B cell (primary cell): ENCODE measurements at regions not wholly inside any gene's neighbourhood (a gene's known extent, or its start where the extent isn't known, plus 50 kb on each side); places are given as distances from the start of the nearest gene placed in this dataset.

ENCODE experiments used
- ATAC-seq: fragments of 200-7000 bp; cut with Tn5 transposase; one replicate; pipeline ENCODE4 v1.10.0; 2021; ENCODE audit warnings: low read depth, mild to moderate bottlenecking, moderate number of reproducible peaks, moderate library complexity
- CTCF ChIA-PET: fragments of 350-600 bp; sonication (Branson Sonifier 250); formaldehyde crosslinking; loops from one replicate; lab custom pipeline; 2021; ENCODE audit warnings: antibody characterized with exemption, inconsistent platforms; lab: Charles Lee
- POLR2A ChIA-PET: fragments of 350-600 bp; sonication (Branson Sonifier 250); formaldehyde crosslinking; loops from one replicate; lab custom pipeline; 2021; ENCODE audit warnings: antibody characterized with exemption; lab: Charles Lee
- DNase-seq: peaks from one replicate; pipeline ENCODE4 v3.0.0; 2013
- H2AFZ ChIP-seq: 2 replicates; pipeline ENCODE4 v1.6.1; 2012; ENCODE audit warnings: mild to moderate bottlenecking, low read depth, low read length; ENCODE audit not compliant: insufficient read depth, poor library complexity, severe bottlenecking
- H3K27ac ChIP-seq, 2 donors: 1 replicate in 1 of 2; 2 replicates in 1 of 2; pipeline ENCODE4 v1.5.1; 2012 to 2013; ENCODE audit warnings: low read length in 2 of 2, mild to moderate bottlenecking in 2 of 2, moderate library complexity in 1 of 2
- H3K27me3 ChIP-seq, 4 experiments: fragments of 200-600 bp in 1 of 4; sonication (generic) in 1 of 4; replicated peaks in 1 of 4; 1 replicate in 2 of 4; 2 replicates in 2 of 4; pipeline versions ENCODE4 v1.6.1 to v1.7.0; 2013 to 2016; ENCODE audit warnings: low read length in 3 of 4, mild to moderate bottlenecking in 2 of 4, mixed read lengths in 1 of 4, moderate library complexity in 1 of 4; ENCODE audit not compliant: insufficient read depth in 4 of 4, control insufficient read depth in 3 of 4; ENCODE audit errors: control extremely low read depth in 1 of 4
- H3K36me3 ChIP-seq, 2 experiments: replicated peaks in 1 of 2; 1 replicate in 1 of 2; 2 replicates in 1 of 2; pipeline versions ENCODE4 v1.6.1 to v1.7.1; 2013; ENCODE audit warnings: low read length in 1 of 2; ENCODE audit not compliant: insufficient read depth in 2 of 2, control insufficient read depth in 1 of 2; ENCODE audit errors: control extremely low read depth in 1 of 2, extremely low read depth in 1 of 2
- H3K4me1 ChIP-seq, 2 donors: fragments of 200-600 bp in 1 of 2; sonication (generic) in 1 of 2; 1 replicate in 1 of 2; 2 replicates in 1 of 2; pipeline versions ENCODE4 v1.5.1 to v1.6.1; 2013 to 2017; ENCODE audit warnings: low read length in 2 of 2; ENCODE audit not compliant: control insufficient read depth in 2 of 2, insufficient read depth in 2 of 2
- H3K4me2 ChIP-seq: replicated peaks from 2 replicates; pipeline ENCODE3; 2012; ENCODE audit warnings: mild to moderate bottlenecking, low read depth, low read length; ENCODE audit not compliant: poor library complexity, severe bottlenecking
- H3K4me3 ChIP-seq, 5 experiments: fragments of 200-600 bp in 1 of 5; sonication (generic) in 1 of 5; 1 replicate in 3 of 5; 2 replicates in 2 of 5; pipeline versions ENCODE4 v1.5.1 to v1.7.0; 2011 to 2016; ENCODE audit warnings: low read length in 4 of 5, mild to moderate bottlenecking in 4 of 5, low read depth in 2 of 5, control low read depth in 1 of 5, moderate library complexity in 1 of 5; ENCODE audit not compliant: insufficient read depth in 1 of 5; ENCODE audit errors: control extremely low read depth in 1 of 5, extremely low read depth in 1 of 5
- H3K79me2 ChIP-seq: fragments of 200-600 bp; sonication (generic); one replicate; pipeline ENCODE4 v1.6.0; 2016; ENCODE audit warnings: low read length; ENCODE audit not compliant: control insufficient read depth, insufficient read depth
- H3K9ac ChIP-seq: fragments of 200-600 bp; sonication (generic); 2 replicates; pipeline ENCODE4 v1.6.1; 2017; ENCODE audit warnings: mild to moderate bottlenecking, low read length, moderate library complexity
- H3K9me3 ChIP-seq, 3 donors: one replicate each; pipeline versions ENCODE4 v1.6.1 to v1.7.1; 2013; ENCODE audit warnings: low read length in 2 of 3; ENCODE audit not compliant: control insufficient read depth in 2 of 3, insufficient read depth in 1 of 3; ENCODE audit errors: control extremely low read depth in 1 of 3
- H4K20me1 ChIP-seq: 2 replicates; pipeline ENCODE4 v1.6.0; 2012; ENCODE audit warnings: mild to moderate bottlenecking, low read length; ENCODE audit not compliant: insufficient read depth, control insufficient read depth, poor library complexity, severe bottlenecking
- H3K27ac Mint-ChIP-seq: one replicate; pipeline ENCODE4 v1.8.0; 2021; ENCODE audit warnings: mixed read lengths
- H3K27me3 Mint-ChIP-seq: one replicate; pipeline ENCODE4 v1.8.0; 2021; ENCODE audit warnings: mixed read lengths
- H3K4me1 Mint-ChIP-seq: one replicate; pipeline ENCODE4 v1.8.0; 2021; ENCODE audit warnings: mixed read lengths
- H3K4me3 Mint-ChIP-seq: one replicate; pipeline ENCODE4 v1.8.0; 2021; ENCODE audit warnings: mixed read lengths
- H3K9me3 Mint-ChIP-seq: one replicate; pipeline ENCODE4 v1.8.0; 2022; ENCODE audit warnings: mixed read lengths; ENCODE audit not compliant: insufficient read depth
- CTCF ChIP-seq: fragments of 200-600 bp; IDR thresholded peaks from one replicate; pipeline ENCODE4 v1.8.0; 2022; ENCODE audit warnings: antibody characterized with exemption, mild to moderate bottlenecking
- EZH2 ChIP-seq: IDR thresholded peaks from 2 replicates; pipeline ENCODE4 v1.6.1; 2012; ENCODE audit warnings: borderline replicate concordance, low read depth, mild to moderate bottlenecking, moderate library complexity, low read length; ENCODE audit not compliant: insufficient read depth, poor library complexity, severe bottlenecking
- WGBS: methylation state at CpG from one replicate; pipeline ENCODE4 v1.1.5; 2013; ENCODE audit warnings: missing lambda C conversion rate; ENCODE audit not compliant: insufficient coverage; 5-methylcytosine and 5-hydroxymethylcytosine counted together
- intact Hi-C: fragments of 100-400 bp; cut with micrococcal nuclease; formaldehyde crosslinking; loops from one replicate; pipeline ENCODE4 v1.10.0; 2022

GRCh38 chr12:107325075-107325608 lies 231.8 kb upstream of the CRY1 start:
- Mint-ChIP-seq H3K27ac (no peak overlapping the region), H3K9me3 (no peaks in the 10 kb centered on the region), H3K4me1 (peaks cover 17% of the 10 kb centered on the region), H3K27me3 (peaks cover 74% of the 10 kb centered on the region), H3K4me3 (no peak overlapping the region)
- TF ChIP-seq EZH2: no peak
- no peak for TF ChIP-seq CTCF
- Histone ChIP-seq H3K9ac (no peak overlapping the region), H3K27me3 (peaks cover 0 to 61% (median 33%) of the 10 kb centered on the region in 4 experiments), H3K4me1 (peaks cover 21 to 29% of the 10 kb centered on the region in 2 donors), H4K20me1 (no peaks in the 10 kb centered on the region), H3K79me2 (no peaks in the 10 kb centered on the region), H2AFZ (no peak overlapping the region), H3K27ac (no peak overlapping the region), H3K4me3 (no peak overlapping the region), H3K36me3 (no peaks in the 10 kb centered on the region), H3K9me3 (peaks cover 0 to 3% (median 0%) of the 10 kb centered on the region in 3 donors), H3K4me2 (no peak overlapping the region)
- DNase-seq (no peak), ATAC-seq (no peak)
- ChIA-PET POLR2A (no interaction called here), CTCF (no interaction called here)
- WGBS: no CpG with 5 or more reads among the region's 2 CpGs
- intact Hi-C loops: no loop called here

GRCh38 chr12:107326237-107326636 lies 232.9 kb upstream of the CRY1 start:
- Histone ChIP-seq H3K9ac (no peak overlapping the region), H3K9me3 (peaks cover 0 to 4% (median 0%) of the 10 kb centered on the region in 3 donors), H3K4me3 (no peak overlapping the region), H3K27me3 (peaks cover 0 to 58% (median 33%) of the 10 kb centered on the region in 4 experiments), H3K4me2 (no peak overlapping the region), H4K20me1 (no peaks in the 10 kb centered on the region), H3K36me3 (no peaks in the 10 kb centered on the region), H3K4me1 (peaks cover 10 to 18% of the 10 kb centered on the region in 2 donors), H3K27ac (no peak overlapping the region), H3K79me2 (no peaks in the 10 kb centered on the region), H2AFZ (no peak overlapping the region)
- Mint-ChIP-seq H3K27me3 (peaks cover 70% of the 10 kb centered on the region), H3K9me3 (no peaks in the 10 kb centered on the region), H3K27ac (no peak overlapping the region), H3K4me1 (peaks cover 6% of the 10 kb centered on the region), H3K4me3 (no peak overlapping the region)
- intact Hi-C loops: no loop called here
- TF ChIP-seq EZH2 (no peak), CTCF (no peak)
- ATAC-seq: no peak
- WGBS: 0% methylated on average over 1 of the region's 2 CpGs
- DNase-seq: no peak
- ChIA-PET POLR2A (no interaction called here), CTCF (interaction anchor here (1.7 kb wide), 1 partner anchor 280 kb away, joined by 3 read pairs; no protein-coding TSS in a partner anchor)
